ENCODE measurements at regions not wholly inside any gene's neighbourhood (a gene's known extent, or its start where the extent isn't known, plus 50 kb on each side); places are given as distances from the start of the nearest gene placed in this dataset.

- no peak for DNase-seq (ENCODE audit: low read depth in 1 of 2, low spot score in 1 of 2)
- Histone ChIP-seq H3K4me1 (ENCODE audit: low read depth) (peaks cover 4% of the 10 kb centered on the region), H3K4me3 (no peak overlapping the region), H3K27ac (no peak overlapping the region), H3K36me3 (no peaks in the 10 kb centered on the region), H3K9me3 (ENCODE audit: low read depth) (no peaks in the 10 kb centered on the region), H3K27me3 (no peaks in the 10 kb centered on the region)
- TF ChIP-seq CTCF (IDR thresholded peaks at IDR 0.05; ENCODE audit: low read depth, low read length): no peak
Measured at GRCh38 chr9:20189871-20190270, 401.0 kb upstream of the SLC24A2 start.

GRCh38 chr9:20188616-20189369 is 400.0 kb upstream of the SLC24A2 start:
- no peak for TF ChIP-seq CTCF (IDR thresholded peaks at IDR 0.05; ENCODE audit: low read depth, low read length)
- no peak overlapping the region for H3K27ac ChIP-seq
- H3K9me3 ChIP-seq (ENCODE audit: low read depth): no peaks in the 10 kb centered on the region
- no peak overlapping the region for H3K4me3 ChIP-seq
- DNase-seq (ENCODE audit: low read depth in 1 of 2, low spot score in 1 of 2): no peak
- H3K36me3 ChIP-seq: no peaks in the 10 kb centered on the region
- no peaks in the 10 kb centered on the region for H3K27me3 ChIP-seq
- peaks cover 4% of the 10 kb centered on the region for H3K4me1 ChIP-seq (ENCODE audit: low read depth)

DNA sequence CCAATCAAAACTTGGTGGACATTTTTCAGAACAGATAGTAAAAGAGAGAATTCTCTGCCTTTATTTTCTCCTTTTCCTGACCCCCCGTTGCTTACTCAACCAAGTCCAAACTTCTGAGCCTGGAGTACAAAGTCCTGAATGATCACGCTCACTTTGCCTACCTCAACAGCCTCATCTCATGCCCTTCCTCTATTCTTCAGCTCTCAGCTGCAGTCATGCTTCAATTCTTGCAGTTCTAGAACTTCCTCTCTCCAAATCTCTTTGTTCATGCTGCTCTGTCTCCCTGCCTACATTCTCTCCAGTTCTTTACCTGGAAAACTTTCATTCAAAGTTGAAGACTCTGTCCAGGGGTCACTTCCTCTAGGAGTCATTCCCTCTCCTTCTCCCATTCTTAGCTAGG is 398.5 kb upstream of the SLC24A2 start:
- no peak for TF ChIP-seq CTCF (IDR thresholded peaks at IDR 0.05; ENCODE audit: low read depth, low read length)
- no peak overlapping the region for H3K4me3 ChIP-seq
- no peaks in the 10 kb centered on the region for H3K9me3 ChIP-seq (ENCODE audit: low read depth)
- H3K27ac ChIP-seq: no peak overlapping the region
- H3K36me3 ChIP-seq: no peaks in the 10 kb centered on the region
- H3K4me1 ChIP-seq (ENCODE audit: low read depth): peaks cover 4% of the 10 kb centered on the region
- H3K27me3 ChIP-seq: no peaks in the 10 kb centered on the region
- no peak for DNase-seq (ENCODE audit: low read depth in 1 of 2, low spot score in 1 of 2)

GRCh38 chr9:20186823-20187222 is 398.0 kb upstream of the SLC24A2 start:
- TF ChIP-seq CTCF (IDR thresholded peaks at IDR 0.05; ENCODE audit: low read depth, low read length): no peak

DNA sequence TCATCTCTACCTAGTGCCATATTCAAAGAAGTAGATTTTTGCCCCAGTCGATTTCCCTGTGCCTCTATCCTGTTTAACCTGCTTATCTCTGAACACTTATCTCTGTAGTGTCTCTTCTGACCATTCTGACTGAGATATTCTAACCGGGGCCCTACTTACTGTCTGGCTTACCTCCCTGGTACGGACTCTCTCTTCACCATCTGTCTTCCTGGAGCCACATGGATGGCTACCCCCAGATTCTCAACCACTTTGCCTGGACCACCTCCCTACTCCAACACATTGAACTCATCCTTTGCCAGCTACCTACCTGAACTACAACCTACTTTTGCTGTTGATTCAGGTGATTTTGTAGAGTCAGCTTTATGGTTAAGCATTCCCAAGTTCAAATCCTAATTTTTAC is 397.4 kb upstream of the SLC24A2 start:
- Histone ChIP-seq H3K4me1 (ENCODE audit: low read depth) (peaks cover 4% of the 10 kb centered on the region), H3K36me3 (no peaks in the 10 kb centered on the region), H3K9me3 (ENCODE audit: low read depth) (no peaks in the 10 kb centered on the region), H3K27ac (no peak overlapping the region), H3K27me3 (no peaks in the 10 kb centered on the region), H3K4me3 (no peak overlapping the region)
- no peak for TF ChIP-seq CTCF (IDR thresholded peaks at IDR 0.05; ENCODE audit: low read depth, low read length)
- DNase-seq (ENCODE audit: low read depth in 1 of 2, low spot score in 1 of 2): no peak

More at GRCh38 chr9:20186823-20187222, 398.0 kb upstream of the SLC24A2 start:
- H3K4me1 ChIP-seq (ENCODE audit: low read depth): peaks cover 4% of the 10 kb centered on the region
- H3K27me3 ChIP-seq: no peaks in the 10 kb centered on the region
- H3K4me3 ChIP-seq: no peak overlapping the region
- no peak for DNase-seq (ENCODE audit: low read depth in 1 of 2, low spot score in 1 of 2)
- no peaks in the 10 kb centered on the region for H3K9me3 ChIP-seq (ENCODE audit: low read depth)
- no peak overlapping the region for H3K27ac ChIP-seq
- H3K36me3 ChIP-seq: no peaks in the 10 kb centered on the region
